GM18519 (cell line): ENCODE measurements at regions not wholly inside any gene's neighbourhood (a gene's known extent, or its start where the extent isn't known, plus 50 kb on each side); places are given as distances from the start of the nearest gene placed in this dataset.

Experiments used
- ATAC-seq: cut with Tn5 transposase; IDR thresholded peaks from one replicate; pipeline ENCODE4 v1.9.1; 2021; ENCODE audit warnings: mild to moderate bottlenecking, moderate library complexity; ENCODE audit not compliant: unreplicated experiment, low FRiP score

DNA sequence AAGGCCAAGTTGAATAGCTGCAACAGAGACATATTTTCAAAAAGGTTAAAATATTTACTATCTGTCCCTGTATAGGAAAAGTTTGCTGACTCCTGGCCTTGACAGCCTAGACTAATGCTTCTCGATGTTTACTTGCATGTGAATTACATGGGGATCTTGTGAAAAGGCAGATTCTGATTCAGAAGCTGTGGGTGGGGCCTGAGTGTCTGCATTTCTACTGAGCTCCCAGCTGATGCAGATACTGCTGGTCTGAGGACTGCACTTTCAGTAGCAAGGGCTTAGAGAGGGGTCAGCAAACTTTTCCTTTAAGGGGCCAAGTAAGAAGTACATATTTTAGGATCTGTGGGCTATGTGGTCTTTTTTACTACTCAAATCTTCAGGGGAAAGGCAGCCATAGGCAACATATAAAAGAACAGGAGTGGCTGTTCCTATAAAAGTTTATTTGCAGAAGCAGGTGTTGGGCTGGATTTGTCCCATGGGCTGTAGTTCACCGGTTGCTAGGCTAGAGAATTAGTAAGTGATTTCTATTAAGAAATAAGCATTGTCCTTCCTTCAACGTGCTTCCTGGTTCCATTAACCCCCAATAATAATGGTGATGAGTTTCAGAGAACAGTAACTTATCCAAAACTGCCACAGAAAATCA, 97.2 kb upstream of the PDE5A start:
- no peak for ATAC-seq

DNA sequence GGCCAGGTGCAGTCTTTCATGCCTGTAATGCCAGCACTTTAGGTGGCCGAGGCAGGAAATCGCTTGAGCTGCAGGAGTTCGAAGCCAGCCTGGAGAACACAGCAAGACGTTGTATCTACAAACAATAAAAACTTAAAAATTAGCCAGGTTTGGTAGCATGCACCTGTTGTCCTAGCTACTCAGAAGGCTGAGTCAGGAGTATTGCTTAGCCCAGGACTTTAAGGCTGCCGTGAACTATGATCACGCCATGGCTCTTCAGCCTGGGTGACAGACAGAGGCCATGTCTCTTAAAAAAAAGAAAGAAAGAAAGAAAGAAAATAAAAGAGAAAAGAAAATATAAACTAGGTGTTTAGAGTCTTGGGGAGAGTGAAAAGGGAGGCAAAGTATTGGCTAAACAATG, 96.4 kb upstream of the PDE5A start:
- ATAC-seq, result no peak

GRCh38 chr4:119722670-119723069, 94.1 kb upstream of the PDE5A start:
- no peak for ATAC-seq

DNA sequence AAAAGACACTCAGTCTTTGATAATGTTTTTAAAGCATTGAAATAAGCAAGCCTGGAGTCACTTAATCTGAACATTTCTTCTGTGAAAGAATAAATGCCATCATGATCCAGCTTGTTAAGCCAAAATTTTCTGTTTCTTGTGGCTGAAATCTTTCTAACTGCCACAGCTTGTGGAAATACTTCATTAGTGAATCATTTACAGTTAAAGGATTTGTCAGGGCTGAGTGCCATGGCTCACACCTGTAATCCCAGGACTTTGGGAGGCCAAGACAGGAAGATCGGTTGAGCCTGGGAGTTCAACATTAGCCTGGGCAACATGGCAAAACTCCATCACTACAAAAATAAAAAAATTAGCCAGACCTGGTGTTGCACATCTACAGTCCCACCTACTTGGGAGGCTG, 93.3 kb upstream of the PDE5A start:
- ATAC-seq, result no peak

- no peak for ATAC-seq
These were observed 87.2 kb upstream of the PDE5A start for GRCh38 chr4:119715490-119716445.

DNA sequence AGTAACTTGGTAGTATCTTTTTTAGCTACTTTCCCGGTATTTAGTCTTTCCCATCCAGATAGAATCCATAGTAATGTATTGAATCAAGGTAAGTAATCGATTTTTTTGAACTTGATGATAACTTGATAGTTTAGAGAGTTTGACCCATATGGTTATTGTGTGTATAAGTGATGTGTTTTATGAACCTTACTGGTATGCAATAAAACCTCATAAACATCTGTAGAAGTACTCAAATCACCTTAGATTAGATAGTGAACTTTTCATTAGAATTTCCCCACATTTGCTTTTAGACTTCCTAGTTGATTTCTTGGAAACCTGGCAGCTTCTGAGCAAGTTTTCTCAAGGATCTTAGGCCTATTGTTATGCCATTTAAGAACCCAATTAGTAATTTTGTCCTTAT, 80.8 kb upstream of the PDE5A start:
- ATAC-seq, result no peak

DNA sequence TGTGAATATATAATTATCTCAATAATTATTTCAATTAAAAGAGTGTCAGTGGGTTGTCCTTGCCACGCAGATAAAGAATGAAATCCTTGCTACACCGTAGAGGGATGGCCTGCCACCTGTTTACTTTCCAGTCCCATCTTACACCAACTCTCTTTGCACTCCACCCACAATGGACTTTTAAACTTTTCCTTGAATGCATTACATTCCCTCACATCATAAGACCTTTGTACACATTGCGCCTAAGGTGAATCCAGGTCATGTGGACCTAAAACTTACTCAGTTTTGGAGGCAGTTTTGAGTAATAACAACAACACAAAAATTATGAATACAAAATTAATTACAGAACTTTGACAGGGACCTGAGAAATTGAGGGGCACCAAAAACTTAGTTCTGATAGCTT, 78.7 kb upstream of the PDE5A start:
- no peak for ATAC-seq

GRCh38 chr4:119706804-119707203, 78.2 kb upstream of the PDE5A start:
- no peak for ATAC-seq

- peak; percentile 81 for ATAC-seq
These were observed 69.3 kb upstream of the PDE5A start for GRCh38 chr4:119697887-119698393.

DNA sequence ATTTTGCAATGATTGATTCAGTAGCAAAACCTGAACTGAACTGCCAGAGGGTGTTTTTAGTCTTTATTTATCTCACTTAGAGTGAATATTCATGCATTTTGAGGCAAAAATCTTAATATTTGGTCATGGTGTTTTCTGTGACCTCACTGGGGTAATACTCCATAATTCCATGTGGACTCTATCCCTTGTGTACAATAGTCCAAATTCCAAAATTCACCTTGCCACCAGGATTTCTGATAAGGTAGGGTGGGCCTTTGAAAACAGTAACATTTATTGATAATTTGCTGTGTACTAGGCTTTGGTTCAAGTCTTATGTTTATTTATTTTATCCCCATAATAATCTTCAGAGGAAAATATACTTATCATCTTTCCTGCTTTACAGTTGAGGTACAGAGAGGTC, 68.4 kb upstream of the PDE5A start:
- ATAC-seq, result no peak

DNA sequence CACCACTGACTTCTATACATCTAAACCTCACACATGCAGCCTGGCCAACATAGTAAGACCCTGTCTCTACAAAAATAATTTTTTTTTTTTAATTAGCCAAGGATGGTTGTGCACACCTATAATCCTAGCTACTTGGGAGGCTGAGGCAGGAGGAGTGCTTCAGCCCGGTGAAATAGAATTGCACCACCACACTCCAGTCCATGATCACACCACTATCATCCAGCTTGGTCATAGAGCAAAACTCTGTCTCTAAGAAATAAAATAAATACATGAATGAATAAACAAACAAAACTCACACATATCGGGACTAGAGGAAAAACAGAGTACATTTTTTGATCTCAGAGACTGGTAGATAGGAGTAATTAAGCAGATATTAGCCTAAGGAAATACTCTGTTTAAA, 66.6 kb upstream of the PDE5A start:
- no peak for ATAC-seq

DNA sequence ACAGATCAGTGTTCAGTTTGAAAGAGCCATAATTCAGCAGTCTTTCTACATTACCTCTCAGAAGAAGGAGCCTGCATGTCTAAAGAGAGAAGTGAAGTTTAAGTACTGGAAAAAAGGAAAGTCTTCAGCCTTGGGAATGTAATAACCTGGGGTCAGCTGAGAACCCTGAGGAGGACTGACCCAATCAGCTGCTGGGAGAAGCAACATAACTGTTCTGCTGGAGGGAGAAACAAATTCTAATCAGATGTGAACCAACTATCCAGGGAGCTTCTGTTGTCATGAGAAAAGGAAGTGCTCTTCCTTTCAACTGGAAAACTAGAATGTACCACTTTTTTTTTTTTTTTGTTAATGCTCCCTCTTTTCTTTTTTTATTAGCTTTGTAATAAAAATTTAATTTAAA, 64.5 kb upstream of the PDE5A start:
- no peak for ATAC-seq

- ATAC-seq, result no peak
These were observed 63.4 kb upstream of the PDE5A start for GRCh38 chr4:119692001-119692400.

GRCh38 chr4:119690871-119691270, 62.3 kb upstream of the PDE5A start:
- no peak for ATAC-seq

DNA sequence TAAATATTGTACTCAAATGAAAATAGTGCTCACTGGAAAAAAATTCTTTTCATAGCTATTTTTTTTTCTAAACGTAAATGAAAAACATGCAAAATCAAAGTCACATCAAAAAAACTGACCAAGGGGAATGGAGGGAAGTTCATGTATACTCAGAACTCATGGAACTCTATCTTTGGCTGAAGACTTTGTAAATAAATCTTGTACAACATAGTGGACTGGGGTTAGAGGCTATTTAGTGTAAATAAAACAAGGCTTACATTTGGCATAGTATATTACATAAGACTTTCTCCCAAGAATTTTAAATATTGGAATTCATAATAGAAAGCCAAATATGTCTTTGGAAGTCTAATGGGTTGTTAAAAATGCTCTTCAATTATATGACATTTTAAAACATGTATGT, 59.8 kb upstream of the PDE5A start:
- ATAC-seq, result no peak

- ATAC-seq, result no peak
These were observed 55.9 kb upstream of the PDE5A start for GRCh38 chr4:119684463-119684862.

GRCh38 chr4:119683518-119683917, 54.9 kb upstream of the PDE5A start:
- no peak for ATAC-seq

DNA sequence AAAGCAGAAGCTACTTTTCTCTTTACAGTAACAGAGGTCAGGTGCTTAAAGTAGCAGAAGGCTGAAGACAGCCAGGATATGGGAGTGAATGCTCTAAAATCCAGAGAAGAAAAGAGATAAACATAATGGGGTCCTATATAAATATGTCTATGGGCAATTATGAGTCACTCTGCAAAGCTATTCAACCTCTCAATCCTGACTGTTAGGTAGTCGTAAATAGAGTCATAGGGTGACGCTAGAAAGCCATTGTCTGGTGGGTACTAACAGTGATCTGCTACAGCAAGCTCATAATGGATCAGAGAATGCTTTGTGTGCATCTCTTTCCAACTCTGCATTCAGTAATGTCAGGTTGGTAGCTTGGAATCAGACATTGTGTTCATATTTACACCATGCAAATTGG, 53.5 kb upstream of the PDE5A start:
- ATAC-seq, result no peak

- no peak for ATAC-seq
These were observed 50.6 kb upstream of the PDE5A start for GRCh38 chr4:119679251-119679650.

- ATAC-seq, result no peak
These were observed 50.2 kb upstream of the PDE5A start for GRCh38 chr4:119678761-119679160.
